IMR-90 (cell line): ENCODE measurements at regions not wholly inside any gene's neighbourhood (a gene's known extent, or its start where the extent isn't known, plus 50 kb on each side); places are given as distances from the start of the nearest gene placed in this dataset.

Source experiments
- ATAC-seq: fragments of 200-7000 bp; cut with Tn5 transposase; 2 replicates; pipeline ENCODE4 v1.9.1; 2020; ENCODE audit warnings: low read depth, mild to moderate bottlenecking, moderate library complexity
- BruUV-seq: library from RNA; stranded (reverse); fragments of 400-500 nt; replicated peaks from 2 replicates; lab custom pipeline; 2021; lab: Mats Ljungman, UMichigan
- CTCF ChIA-PET: fragments of 300-600 bp; formaldehyde crosslinking; extraction: SDS; loops from one replicate; lab custom pipeline; 2021; ENCODE audit warnings: antibody characterized with exemption; lab: Yijun Ruan, JAX
- POLR2A ChIA-PET: fragments of 300-600 bp; sonication (Branson Sonifier 250); formaldehyde crosslinking; loops from one replicate; lab custom pipeline; 2022; ENCODE audit warnings: antibody characterized with exemption; ENCODE audit not compliant: unreplicated experiment; lab: Charles Lee
- DNase-seq: peaks from one replicate; pipeline ENCODE4 v3.0.0; 2013
- H2AFZ ChIP-seq: replicated peaks from 2 replicates; pipeline ENCODE3; 2013; ENCODE audit warnings: low read length, mild to moderate bottlenecking; ENCODE audit not compliant: poor library complexity
- H2AK5ac ChIP-seq: 2 replicates; pipeline ENCODE4 v1.6.1; 2013; ENCODE audit warnings: low read depth, low read length, inconsistent platforms
- H2AK9ac ChIP-seq: replicated peaks from 2 replicates; pipeline ENCODE3; 2013; ENCODE audit warnings: mild to moderate bottlenecking, low read depth, low read length, moderate library complexity; ENCODE audit not compliant: poor library complexity
- H2BK120ac ChIP-seq: 2 replicates; pipeline ENCODE4 v1.6.1; 2013; ENCODE audit warnings: low read depth, low read length, inconsistent platforms
- H2BK15ac ChIP-seq: 3 replicates; pipeline ENCODE4 v1.6.1; 2013; ENCODE audit warnings: low read depth, low read length, inconsistent platforms
- H2BK20ac ChIP-seq: 2 replicates; pipeline ENCODE4 v1.6.1; 2013; ENCODE audit warnings: low read depth, mild to moderate bottlenecking, inconsistent platforms, low read length, moderate library complexity
- H2BK5ac ChIP-seq: 2 replicates; pipeline ENCODE4 v1.6.1; 2013; ENCODE audit warnings: mild to moderate bottlenecking, low read depth, low read length, inconsistent platforms; ENCODE audit not compliant: poor library complexity, severe bottlenecking
- H3K14ac ChIP-seq: replicated peaks from 2 replicates; pipeline ENCODE4 v1.6.1; 2013; ENCODE audit warnings: low read depth, low read length, inconsistent platforms
- H3K18ac ChIP-seq: 2 replicates; pipeline ENCODE4 v1.6.1; 2013; ENCODE audit warnings: low read depth, low read length, control low read depth
- H3K23ac ChIP-seq: 2 replicates; pipeline ENCODE4 v1.6.1; 2013; ENCODE audit warnings: low read depth, low read length, inconsistent platforms
- H3K27ac ChIP-seq: 2 replicates; pipeline ENCODE4 v1.5.1; 2013; ENCODE audit warnings: mild to moderate bottlenecking, control low read depth, low read length; ENCODE audit not compliant: insufficient read depth
- H3K27me3 ChIP-seq: 2 replicates; pipeline ENCODE4 v1.6.1; 2013; ENCODE audit warnings: low read length; ENCODE audit not compliant: control insufficient read depth, insufficient read depth
- H3K36me3 ChIP-seq: 2 replicates; pipeline ENCODE4 v1.6.1; 2013; ENCODE audit warnings: low read length, mixed read lengths; ENCODE audit not compliant: control insufficient read depth, insufficient read depth
- H3K4ac ChIP-seq: 2 replicates; pipeline ENCODE4 v1.6.1; 2013; ENCODE audit warnings: low read depth, low read length, inconsistent platforms
- H3K4me1 ChIP-seq: 2 replicates; pipeline ENCODE4 v1.6.1; 2013; ENCODE audit warnings: low read length, mixed read lengths; ENCODE audit not compliant: control insufficient read depth, insufficient read depth
- H3K4me2 ChIP-seq: 2 replicates; pipeline ENCODE4 v1.6.1; 2013; ENCODE audit warnings: low read depth, mild to moderate bottlenecking, control low read depth, low read length, moderate library complexity
- H3K4me3 ChIP-seq: 2 replicates; pipeline ENCODE4 v1.5.1; 2013; ENCODE audit warnings: low read depth, mild to moderate bottlenecking, control low read depth, low read length, moderate library complexity; ENCODE audit not compliant: insufficient read depth
- H3K56ac ChIP-seq: 2 replicates; pipeline ENCODE4 v1.6.1; 2013; ENCODE audit warnings: low read length, inconsistent platforms; ENCODE audit not compliant: insufficient read depth; ENCODE audit errors: extremely low read depth
- H3K79me1 ChIP-seq, 2 experiments: 2 replicates each; pipeline ENCODE4 v1.6.1; 2013; ENCODE audit warnings: low read length in 2 of 2, inconsistent platforms in 1 of 2, low read depth in 1 of 2
- H3K9ac ChIP-seq: 2 replicates; pipeline ENCODE4 v1.6.1; 2013; ENCODE audit warnings: low read depth, low read length, control low read depth
- H3K9me1 ChIP-seq: 2 replicates; pipeline ENCODE4 v1.6.1; 2013; ENCODE audit warnings: low read length, inconsistent platforms; ENCODE audit not compliant: insufficient read depth
- H3K9me3 ChIP-seq: 2 replicates; pipeline ENCODE4 v1.6.1; 2013; ENCODE audit warnings: low read length; ENCODE audit not compliant: control insufficient read depth, insufficient read depth
- H4K20me1 ChIP-seq: 2 replicates; pipeline ENCODE4 v1.6.1; 2013; ENCODE audit warnings: low read length, inconsistent platforms; ENCODE audit not compliant: insufficient read depth
- H4K5ac ChIP-seq: 2 replicates; pipeline ENCODE4 v1.6.1; 2013; ENCODE audit warnings: mild to moderate bottlenecking, low read depth, low read length, control low read depth
- H4K8ac ChIP-seq, 2 experiments: 2 replicates each; pipeline ENCODE4 v1.6.1; 2013; ENCODE audit warnings: low read depth in 2 of 2, low read length in 2 of 2, control low read depth in 1 of 2, inconsistent platforms in 1 of 2
- H4K91ac ChIP-seq: 2 replicates; pipeline ENCODE4 v1.6.1; 2013; ENCODE audit warnings: low read depth, low read length, inconsistent platforms; ENCODE audit not compliant: insufficient read depth
- CEBPB ChIP-seq: IDR thresholded peaks from 2 replicates; pipeline ENCODE4 v1.6.1; 2012; ENCODE audit warnings: low read depth, low read length, improper control_type of control experiment
- MAFK ChIP-seq: IDR thresholded peaks from 2 replicates; pipeline ENCODE4 v1.6.1; 2012; ENCODE audit warnings: low read depth, low read length, improper control_type of control experiment
- MXI1 ChIP-seq: IDR thresholded peaks from 2 replicates; pipeline ENCODE4 v1.6.1; 2012; ENCODE audit warnings: low read depth, mild to moderate bottlenecking, low read length, moderate library complexity, borderline replicate concordance
- NFE2L2 ChIP-seq: fragments of 150-350 bp; IDR thresholded peaks from 2 replicates; pipeline ENCODE4 v1.6.1; 2016; ENCODE audit warnings: low read depth, mild to moderate bottlenecking, low read length
- POLR2A ChIP-seq: IDR thresholded peaks from 2 replicates; pipeline ENCODE4 v1.6.1; 2012; ENCODE audit warnings: mild to moderate bottlenecking, low read depth, low read length
- RCOR1 ChIP-seq: IDR thresholded peaks from 2 replicates; pipeline ENCODE4 v1.6.1; 2012; ENCODE audit warnings: mild to moderate bottlenecking, low read length, improper control_type of control experiment; ENCODE audit not compliant: insufficient replicate concordance
- SMC3 ChIP-seq: fragments of 150-350 bp; IDR thresholded peaks from 2 replicates; pipeline ENCODE4 v1.6.1; 2016; ENCODE audit warnings: low read depth, mild to moderate bottlenecking, antibody characterized with exemption, low read length, moderate library complexity
- WGBS, 2 experiments: methylation state at CpG; one replicate each; pipeline versions ENCODE4 v1.1.5 to v1.1.7; 2013; ENCODE audit warnings: missing lambda C conversion rate in 2 of 2; ENCODE audit not compliant: insufficient read length in 1 of 2; ENCODE audit errors: extremely low coverage in 2 of 2; 5-methylcytosine and 5-hydroxymethylcytosine counted together
- dilution Hi-C: fragments of 300-500 bp; cut with HindIII; formaldehyde crosslinking; loops from one replicate; pipeline ENCODE4 v1.14.3; 2018; ENCODE audit warnings: low sequenced_read_pairs; ENCODE audit not compliant: unreplicated experiment
- in situ Hi-C: fragments of 300-500 bp; cut with MboI; formaldehyde crosslinking; loops from 3 replicates; pipeline ENCODE4 v1.14.3; 2019; ENCODE audit warnings: low sequenced_read_pairs, inconsistent platforms, mixed read lengths
- intact Hi-C: fragments of 100-400 bp; cut with micrococcal nuclease; formaldehyde crosslinking; loops from 2 replicates; pipeline ENCODE4 v1.10.0; 2022
- TF ChIP-seq, protein P1 (sequence below): conservative IDR thresholded peaks from 2 replicates; pipeline ENCODE4 v1.5.1; 2012; ENCODE audit warnings: mild to moderate bottlenecking, low read depth, low read length, improper control_type of control experiment

DNA sequence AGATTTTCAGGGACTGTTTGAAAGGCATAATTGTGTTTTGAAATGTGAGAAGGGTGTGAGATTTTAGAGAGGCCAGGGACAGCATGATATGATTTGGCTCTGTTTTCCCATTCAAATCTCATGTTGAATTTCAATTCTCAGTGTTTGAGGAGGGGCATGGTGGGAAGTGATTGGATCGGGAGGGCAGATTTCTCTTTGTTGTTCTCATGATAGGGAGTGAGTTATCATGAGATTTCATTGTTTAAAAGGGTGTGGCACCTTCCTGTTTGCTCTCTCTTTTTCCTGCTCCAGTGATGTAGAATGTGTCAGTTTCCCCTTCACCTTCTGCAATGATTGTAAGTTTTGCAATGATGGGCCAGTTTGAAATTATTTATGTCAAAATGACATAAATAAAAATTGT lies 113.0 kb upstream of the PCDH15 start:
- Histone ChIP-seq H2BK20ac (no peak overlapping the region), H4K91ac (no peak overlapping the region), H3K9me3 (peaks cover 4% of the 10 kb centered on the region; the same call in 1 of the 2 replicates), H3K27ac (no peak overlapping the region), H3K18ac (no peak overlapping the region), H2AK9ac (no peak overlapping the region), H3K14ac (no peak overlapping the region), H3K4me3 (no peak overlapping the region), H4K20me1 (no peaks in the 10 kb centered on the region), H3K23ac (no peak overlapping the region), H2AFZ (no peak overlapping the region), H3K9me1 (no peaks in the 10 kb centered on the region), H3K4me1 (no peaks in the 10 kb centered on the region), H3K9ac (no peak overlapping the region), H3K56ac (no peak overlapping the region), H2AK5ac (no peak overlapping the region), H2BK120ac (no peak overlapping the region), H4K8ac (no peak overlapping the region), H3K4ac (no peak overlapping the region), H2BK5ac (no peak overlapping the region), H3K4me2 (no peak overlapping the region), H3K36me3 (no peaks in the 10 kb centered on the region), H3K79me1 (no peaks in the 10 kb centered on the region), H4K5ac (no peak overlapping the region), H3K27me3 (no peaks in the 10 kb centered on the region), H2BK15ac (no peak overlapping the region)
- ChIA-PET POLR2A (no interaction called here), CTCF (no interaction called here)
- in situ Hi-C loops = no loop called here
- intact Hi-C loops = no loop called here
- BruUV-seq = no TSS peak
- no peak for TF ChIP-seq SMC3
- TF ChIP-seq CEBPB = no peak
- no peak for TF ChIP-seq NFE2L2
- no peak for TF ChIP-seq MXI1
- TF ChIP-seq, protein P1, sequence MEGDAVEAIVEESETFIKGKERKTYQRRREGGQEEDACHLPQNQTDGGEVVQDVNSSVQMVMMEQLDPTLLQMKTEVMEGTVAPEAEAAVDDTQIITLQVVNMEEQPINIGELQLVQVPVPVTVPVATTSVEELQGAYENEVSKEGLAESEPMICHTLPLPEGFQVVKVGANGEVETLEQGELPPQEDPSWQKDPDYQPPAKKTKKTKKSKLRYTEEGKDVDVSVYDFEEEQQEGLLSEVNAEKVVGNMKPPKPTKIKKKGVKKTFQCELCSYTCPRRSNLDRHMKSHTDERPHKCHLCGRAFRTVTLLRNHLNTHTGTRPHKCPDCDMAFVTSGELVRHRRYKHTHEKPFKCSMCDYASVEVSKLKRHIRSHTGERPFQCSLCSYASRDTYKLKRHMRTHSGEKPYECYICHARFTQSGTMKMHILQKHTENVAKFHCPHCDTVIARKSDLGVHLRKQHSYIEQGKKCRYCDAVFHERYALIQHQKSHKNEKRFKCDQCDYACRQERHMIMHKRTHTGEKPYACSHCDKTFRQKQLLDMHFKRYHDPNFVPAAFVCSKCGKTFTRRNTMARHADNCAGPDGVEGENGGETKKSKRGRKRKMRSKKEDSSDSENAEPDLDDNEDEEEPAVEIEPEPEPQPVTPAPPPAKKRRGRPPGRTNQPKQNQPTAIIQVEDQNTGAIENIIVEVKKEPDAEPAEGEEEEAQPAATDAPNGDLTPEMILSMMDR = no peak
- no peak for TF ChIP-seq RCOR1
- TF ChIP-seq POLR2A = no peak
- TF ChIP-seq MAFK = no peak
- DNase-seq (no peak), ATAC-seq (no peak)
- dilution Hi-C loops = no loop called here
- WGBS, 2 experiments = no CpG with 5 or more reads among the region's 1 CpG
